GM19193 (cell line): ENCODE measurements at regions not wholly inside any gene's neighbourhood (a gene's known extent, or its start where the extent isn't known, plus 50 kb on each side); places are given as distances from the start of the nearest gene placed in this dataset.

Source experiments
- POLR2A ChIP-seq: IDR thresholded peaks from 4 replicates; pipeline ENCODE4 v1.6.1; 2011; ENCODE audit not compliant: insufficient read depth, insufficient read length; ENCODE audit errors: extremely low read depth

- no peak for TF ChIP-seq POLR2A
Observed at GRCh38 chr3:80750637-80751036, 982.8 kb upstream of the ROBO1 start.

- TF ChIP-seq POLR2A = no peak
Observed at GRCh38 chr3:80734920-80735319, 967.1 kb upstream of the ROBO1 start.

- TF ChIP-seq POLR2A = no peak
Observed at GRCh38 chr3:80734483-80734882, 966.7 kb upstream of the ROBO1 start.

GRCh38 chr3:80733522-80734176, 965.9 kb upstream of the ROBO1 start:
- no peak for TF ChIP-seq POLR2A

- no peak for TF ChIP-seq POLR2A
Observed at GRCh38 chr3:80705290-80705689, 937.5 kb upstream of the ROBO1 start.

GRCh38 chr3:80701349-80701748, 933.6 kb upstream of the ROBO1 start:
- no peak for TF ChIP-seq POLR2A

GRCh38 chr3:80697291-80697690, 929.5 kb upstream of the ROBO1 start:
- TF ChIP-seq POLR2A = no peak

- no peak for TF ChIP-seq POLR2A
Observed at GRCh38 chr3:80696280-80696679, 928.5 kb upstream of the ROBO1 start.

- no peak for TF ChIP-seq POLR2A
Observed at GRCh38 chr3:80688814-80689213, 921.0 kb upstream of the ROBO1 start.

GRCh38 chr3:80682951-80683350, 915.2 kb upstream of the ROBO1 start:
- TF ChIP-seq POLR2A = no peak

- TF ChIP-seq POLR2A = no peak
Observed at GRCh38 chr3:80682235-80682634, 914.4 kb upstream of the ROBO1 start.

- no peak for TF ChIP-seq POLR2A
Observed at GRCh38 chr3:80677796-80678195, 910.0 kb upstream of the ROBO1 start.

- TF ChIP-seq POLR2A = no peak
Observed at GRCh38 chr3:80676866-80677265, 909.1 kb upstream of the ROBO1 start.

GRCh38 chr3:80676261-80676660, 908.5 kb upstream of the ROBO1 start:
- TF ChIP-seq POLR2A = no peak

GRCh38 chr3:80675790-80676189, 908.0 kb upstream of the ROBO1 start:
- no peak for TF ChIP-seq POLR2A

GRCh38 chr3:80668600-80669294, 900.9 kb upstream of the ROBO1 start:
- no peak for TF ChIP-seq POLR2A
